Fibroblast of the aortic adventitia (primary cell): ENCODE measurements at regions not wholly inside any gene's neighbourhood (a gene's known extent, or its start where the extent isn't known, plus 50 kb on each side); places are given as distances from the start of the nearest gene placed in this dataset.

Experiments used
- DNase-seq: peaks from one replicate; pipeline ENCODE4 v3.0.0-alpha.2; 2010; ENCODE audit warnings: low read depth
- H3K4me3 ChIP-seq: 2 replicates; pipeline ENCODE4 v1.5.1; 2011; ENCODE audit warnings: low read depth, mild to moderate bottlenecking, control low read depth, low read length, moderate library complexity
- TF ChIP-seq, protein P1 (sequence below): IDR thresholded peaks from 2 replicates; pipeline ENCODE4 v1.5.1; 2011; ENCODE audit warnings: mild to moderate bottlenecking, low read length, control low read depth, inconsistent platforms; ENCODE audit not compliant: insufficient read depth

DNA sequence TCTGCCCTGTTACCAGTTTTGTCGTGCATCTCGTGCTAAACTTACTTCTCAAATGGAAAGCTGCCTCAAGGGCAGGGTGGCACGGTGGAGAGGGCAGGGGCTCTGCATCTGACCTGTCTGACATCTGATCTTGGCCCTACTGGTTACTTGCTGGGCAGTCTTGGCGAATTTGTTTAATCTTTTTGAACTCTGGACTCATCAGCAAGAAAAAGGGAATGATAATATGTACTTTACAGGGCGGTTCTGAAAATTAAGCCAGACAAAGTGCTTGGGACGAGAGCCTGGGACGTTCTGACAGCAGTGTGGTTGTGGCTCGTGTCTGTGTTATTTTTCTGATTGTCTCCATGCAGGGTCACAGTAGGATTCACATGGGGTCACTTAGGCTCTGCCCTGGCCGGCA lies 659.3 kb downstream of the VRK1 start:
- no peak overlapping the region for H3K4me3 ChIP-seq
- TF ChIP-seq, protein P1, sequence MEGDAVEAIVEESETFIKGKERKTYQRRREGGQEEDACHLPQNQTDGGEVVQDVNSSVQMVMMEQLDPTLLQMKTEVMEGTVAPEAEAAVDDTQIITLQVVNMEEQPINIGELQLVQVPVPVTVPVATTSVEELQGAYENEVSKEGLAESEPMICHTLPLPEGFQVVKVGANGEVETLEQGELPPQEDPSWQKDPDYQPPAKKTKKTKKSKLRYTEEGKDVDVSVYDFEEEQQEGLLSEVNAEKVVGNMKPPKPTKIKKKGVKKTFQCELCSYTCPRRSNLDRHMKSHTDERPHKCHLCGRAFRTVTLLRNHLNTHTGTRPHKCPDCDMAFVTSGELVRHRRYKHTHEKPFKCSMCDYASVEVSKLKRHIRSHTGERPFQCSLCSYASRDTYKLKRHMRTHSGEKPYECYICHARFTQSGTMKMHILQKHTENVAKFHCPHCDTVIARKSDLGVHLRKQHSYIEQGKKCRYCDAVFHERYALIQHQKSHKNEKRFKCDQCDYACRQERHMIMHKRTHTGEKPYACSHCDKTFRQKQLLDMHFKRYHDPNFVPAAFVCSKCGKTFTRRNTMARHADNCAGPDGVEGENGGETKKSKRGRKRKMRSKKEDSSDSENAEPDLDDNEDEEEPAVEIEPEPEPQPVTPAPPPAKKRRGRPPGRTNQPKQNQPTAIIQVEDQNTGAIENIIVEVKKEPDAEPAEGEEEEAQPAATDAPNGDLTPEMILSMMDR = no peak
- DNase-seq = no peak

DNA sequence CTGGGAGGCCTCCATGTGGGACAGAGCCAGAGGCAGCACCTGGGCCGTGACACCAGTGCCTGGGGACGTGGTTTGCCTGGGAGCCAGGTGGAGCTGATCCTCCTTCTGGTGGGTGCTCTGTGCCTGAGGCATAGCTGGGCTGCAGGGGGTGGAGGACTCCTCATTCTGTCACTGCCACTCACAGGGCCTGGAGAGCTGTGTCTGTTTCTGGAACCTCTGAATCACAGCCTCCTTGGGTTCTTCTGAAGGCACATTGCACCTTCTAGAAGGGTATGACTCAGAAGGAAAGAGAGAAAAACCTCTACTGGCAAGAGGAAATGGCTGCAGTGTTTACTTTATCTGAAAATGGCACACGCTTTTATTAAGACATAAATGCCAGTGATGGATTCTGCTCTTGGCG lies 659.8 kb downstream of the VRK1 start:
- TF ChIP-seq, protein P1 = no peak
- no peak for DNase-seq
- no peak overlapping the region for H3K4me3 ChIP-seq

DNA sequence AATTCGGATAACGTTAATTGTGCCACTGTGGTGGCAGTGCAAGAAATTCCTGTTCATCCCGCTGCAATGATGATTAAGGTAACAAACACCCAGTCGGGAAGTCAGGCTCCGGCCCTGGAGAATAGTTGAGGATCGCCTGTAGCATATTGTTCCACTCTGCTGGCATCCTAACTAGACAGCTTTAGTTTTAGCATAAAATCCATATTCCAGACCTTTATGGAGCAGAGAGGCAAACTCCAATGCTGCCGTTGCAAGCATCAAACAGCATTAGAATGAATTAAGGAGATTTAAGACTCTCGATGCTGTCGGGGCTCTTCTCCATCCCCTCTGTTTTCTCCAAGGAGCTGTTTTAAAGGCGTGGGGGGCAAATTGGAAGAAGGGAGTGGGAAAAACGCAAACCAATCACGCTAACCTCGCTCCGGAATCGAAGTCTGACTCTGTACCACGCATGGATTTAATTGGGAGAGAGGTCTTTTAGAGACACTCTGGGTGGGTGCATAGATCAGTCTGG lies 660.4 kb downstream of the VRK1 start:
- H3K4me3 ChIP-seq = no peak overlapping the region
- no peak for DNase-seq
- TF ChIP-seq, protein P1 = no peak

DNA sequence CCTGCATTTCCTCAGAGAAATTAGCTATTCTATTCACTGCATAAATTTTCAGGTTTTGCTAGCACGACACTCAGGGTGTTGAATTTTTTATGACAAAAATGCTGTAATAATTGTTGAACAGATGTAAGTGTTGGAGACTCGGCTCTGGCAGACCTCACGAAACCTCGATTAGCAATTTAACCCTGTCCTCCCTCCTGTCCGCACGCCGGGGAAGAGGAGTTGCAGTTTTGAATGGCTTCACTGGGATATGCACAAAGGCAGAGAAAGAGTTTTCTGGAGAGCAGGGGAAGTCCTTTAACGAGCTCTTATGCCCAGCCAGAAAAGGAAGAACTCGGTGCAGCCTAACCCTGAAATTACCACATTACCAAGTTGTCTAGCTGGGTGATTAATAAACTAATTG lies 661.1 kb downstream of the VRK1 start:
- TF ChIP-seq, protein P1 = no peak
- no peak for DNase-seq
- no peak overlapping the region for H3K4me3 ChIP-seq

DNA sequence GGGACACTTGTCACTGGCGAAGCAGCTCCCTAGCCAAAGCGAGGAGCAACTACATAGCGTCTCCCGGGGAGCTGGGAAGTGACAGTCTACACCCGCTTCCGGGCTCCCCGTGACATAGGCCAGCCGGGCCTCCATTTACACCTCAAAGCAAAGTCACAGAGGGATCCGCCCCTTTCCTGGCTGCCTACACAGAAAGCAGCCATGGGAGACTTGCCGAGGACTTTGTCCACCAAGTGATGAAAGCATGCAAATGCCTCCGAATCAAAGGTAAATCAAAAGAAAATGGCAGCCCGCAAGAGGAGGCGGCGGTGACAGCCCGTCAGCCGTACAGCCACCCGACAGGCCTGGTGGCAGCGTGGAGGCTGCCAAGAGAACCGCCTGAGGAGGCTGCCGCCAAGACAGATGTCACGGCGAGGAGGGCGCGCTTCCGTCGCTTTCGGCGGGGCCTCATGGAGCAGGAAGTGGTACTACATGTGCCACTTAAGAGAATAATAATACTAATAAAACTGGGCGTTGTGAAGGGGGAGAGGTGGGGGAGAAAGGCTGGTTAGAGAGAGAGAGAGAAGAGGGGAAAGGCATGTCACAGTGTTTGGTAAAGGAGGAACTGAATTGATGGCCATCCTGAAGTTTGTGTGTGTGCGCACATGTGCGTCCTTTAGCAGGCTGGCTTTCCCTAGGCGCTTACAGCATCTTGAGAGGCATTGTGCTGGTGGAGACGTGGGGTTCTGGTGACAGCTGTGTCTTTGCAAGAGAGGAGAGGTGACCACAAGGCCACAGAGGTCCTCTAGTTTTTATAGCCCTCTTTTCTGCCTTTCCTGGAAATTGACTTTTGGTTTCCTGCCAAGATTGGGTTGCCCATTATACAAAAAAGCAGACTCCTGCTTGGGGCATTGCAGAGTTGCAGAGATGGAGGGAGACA lies 661.7 kb downstream of the VRK1 start:
- no peak overlapping the region for H3K4me3 ChIP-seq
- TF ChIP-seq, protein P1 = no peak
- no peak for DNase-seq

DNA sequence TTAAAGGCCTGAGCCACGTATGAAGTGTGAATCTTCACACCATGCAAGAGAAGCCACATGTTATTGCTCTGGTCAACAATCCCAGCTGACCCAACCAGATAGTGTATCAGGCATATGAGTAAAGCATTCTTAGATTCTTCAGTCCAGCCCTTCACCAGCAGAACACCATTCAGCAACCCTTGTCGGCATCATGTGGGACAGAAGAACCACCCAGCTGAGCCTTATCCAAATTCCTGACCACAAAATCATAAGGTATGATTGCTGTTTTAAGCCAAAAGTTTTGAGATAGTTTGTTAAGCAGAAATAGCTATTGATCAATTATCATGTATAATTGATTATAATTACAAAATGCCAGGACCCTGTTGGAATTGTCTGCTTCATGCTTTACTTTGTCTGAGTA lies 664.9 kb downstream of the VRK1 start:
- no peak for DNase-seq
- TF ChIP-seq, protein P1 = no peak
- H3K4me3 ChIP-seq = no peak overlapping the region
